K562 (cell line): ENCODE measurements at regions not wholly inside any gene's neighbourhood (a gene's known extent, or its start where the extent isn't known, plus 50 kb on each side); places are given as distances from the start of the nearest gene placed in this dataset.

Source experiments
- FOXK1 ChIP-seq: sonication (generic); formaldehyde crosslinking; IDR thresholded peaks from 2 replicates; pipeline ENCODE4 v1.8.0; 2022; ENCODE audit warnings: missing genetic modification reagents, mild to moderate bottlenecking, borderline replicate concordance
- FOXK2 ChIP-seq, 2 experiments: fragments of 450-650 bp; IDR thresholded peaks in 1 of 2; conservative IDR thresholded peaks in 1 of 2; 2 replicates each; pipeline ENCODE4 v1.6.1; 2016; ENCODE audit warnings: low read depth in 2 of 2, mild to moderate bottlenecking in 1 of 2
- MTF1 ChIP-seq: fragments of 250-450 bp; sonication (Bioruptor Pico); IDR thresholded peaks from 2 replicates; pipeline ENCODE4 v1.9.0; 2021; ENCODE audit warnings: moderate library complexity, mild to moderate bottlenecking, inconsistent platforms, borderline replicate concordance
- NRF1 ChIP-seq, 2 experiments: fragments of 450-650 bp; IDR thresholded peaks in 1 of 2; conservative IDR thresholded peaks in 1 of 2; 2 replicates each; pipeline ENCODE4 v1.6.1; 2014; ENCODE audit warnings: mild to moderate bottlenecking in 2 of 2
- PML ChIP-seq: IDR thresholded peaks from 2 replicates; pipeline ENCODE4 v1.6.1; 2012; ENCODE audit warnings: low read length, inconsistent platforms
- POLR2A ChIP-seq: fragments of 450-650 bp; conservative IDR thresholded peaks from 2 replicates; pipeline ENCODE4 v1.6.1; 2016
- RAD51 ChIP-seq: fragments of 450-650 bp; IDR thresholded peaks from 2 replicates; pipeline ENCODE4 v1.7.1; 2016; ENCODE audit warnings: low read depth, mild to moderate bottlenecking, borderline replicate concordance
- RNF2 ChIP-seq: sonication (generic); IDR thresholded peaks from 2 replicates; pipeline ENCODE4 v1.6.1; 2016
- TRIM24 ChIP-seq, 2 experiments: fragments of 450-650 bp; IDR thresholded peaks; 2 replicates each; pipeline ENCODE4 v1.6.1; 2016
- XRCC5 ChIP-seq: fragments of 200-400 bp; formaldehyde crosslinking; IDR thresholded peaks from 2 replicates; pipeline ENCODE4 v1.6.1; 2017; ENCODE audit warnings: low read depth, mild to moderate bottlenecking, low read length
- TF ChIP-seq, protein P1 (sequence below): sonication (generic); formaldehyde crosslinking; IDR thresholded peaks from 2 replicates; pipeline ENCODE4 v1.9.0; 2022; ENCODE audit warnings: mild to moderate bottlenecking, missing genetic modification reagents
- TF ChIP-seq, protein P2 (sequence below), 3 experiments: IDR thresholded peaks in 2 of 3; conservative IDR thresholded peaks in 1 of 3; 2 replicates each; pipeline ENCODE4 v1.5.1; 2011 to 2012; ENCODE audit warnings: low read length in 3 of 3, mild to moderate bottlenecking in 3 of 3, control low read depth in 2 of 3, improper control_type of control experiment in 1 of 3, inconsistent platforms in 1 of 3, low read depth in 1 of 3, mixed read lengths in 1 of 3, moderate library complexity in 1 of 3; ENCODE audit not compliant: insufficient read depth in 2 of 3
- TF ChIP-seq, protein P3 (sequence below): sonication (generic); formaldehyde crosslinking; IDR thresholded peaks from 2 replicates; pipeline ENCODE4 v1.8.1; 2023; ENCODE audit warnings: mild to moderate bottlenecking, missing genetic modification reagents, moderate library complexity
- TF ChIP-seq, protein P4 (sequence below): fragments of 450-650 bp; IDR thresholded peaks from 2 replicates; pipeline ENCODE4 v1.6.1; 2018; ENCODE audit not compliant: partially characterized antibody

DNA sequence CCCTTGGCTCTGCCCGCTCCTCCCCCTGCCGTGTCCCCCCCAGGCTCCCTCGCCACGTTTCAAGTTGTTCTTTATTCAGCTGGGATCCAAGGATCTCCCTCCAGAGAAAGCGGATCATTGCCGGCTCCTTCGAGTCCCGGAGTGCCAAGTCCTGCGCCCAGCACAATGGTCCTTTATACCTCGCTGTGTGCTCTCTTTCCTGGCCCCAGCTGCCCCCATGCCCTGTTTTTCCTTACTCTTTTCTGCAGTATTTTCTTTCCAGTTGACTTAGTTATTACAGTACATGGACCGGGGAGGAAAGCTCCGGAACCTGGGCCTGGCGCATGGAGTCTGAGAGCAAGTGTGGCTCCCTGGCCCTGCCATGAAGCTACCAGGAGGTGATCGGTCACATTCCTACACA lies 88.1 kb upstream of the KMT2C start:
- TF ChIP-seq, protein P1, sequence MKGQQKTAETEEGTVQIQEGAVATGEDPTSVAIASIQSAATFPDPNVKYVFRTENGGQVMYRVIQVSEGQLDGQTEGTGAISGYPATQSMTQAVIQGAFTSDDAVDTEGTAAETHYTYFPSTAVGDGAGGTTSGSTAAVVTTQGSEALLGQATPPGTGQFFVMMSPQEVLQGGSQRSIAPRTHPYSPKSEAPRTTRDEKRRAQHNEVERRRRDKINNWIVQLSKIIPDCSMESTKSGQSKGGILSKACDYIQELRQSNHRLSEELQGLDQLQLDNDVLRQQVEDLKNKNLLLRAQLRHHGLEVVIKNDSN (CRISPR knock-in tag) = no peak
- no peak for TF ChIP-seq TRIM24 (IDR thresholded peaks at IDR 0.05)
- TF ChIP-seq FOXK1 (CRISPR knock-in tag) = no peak
- TF ChIP-seq, protein P2, sequence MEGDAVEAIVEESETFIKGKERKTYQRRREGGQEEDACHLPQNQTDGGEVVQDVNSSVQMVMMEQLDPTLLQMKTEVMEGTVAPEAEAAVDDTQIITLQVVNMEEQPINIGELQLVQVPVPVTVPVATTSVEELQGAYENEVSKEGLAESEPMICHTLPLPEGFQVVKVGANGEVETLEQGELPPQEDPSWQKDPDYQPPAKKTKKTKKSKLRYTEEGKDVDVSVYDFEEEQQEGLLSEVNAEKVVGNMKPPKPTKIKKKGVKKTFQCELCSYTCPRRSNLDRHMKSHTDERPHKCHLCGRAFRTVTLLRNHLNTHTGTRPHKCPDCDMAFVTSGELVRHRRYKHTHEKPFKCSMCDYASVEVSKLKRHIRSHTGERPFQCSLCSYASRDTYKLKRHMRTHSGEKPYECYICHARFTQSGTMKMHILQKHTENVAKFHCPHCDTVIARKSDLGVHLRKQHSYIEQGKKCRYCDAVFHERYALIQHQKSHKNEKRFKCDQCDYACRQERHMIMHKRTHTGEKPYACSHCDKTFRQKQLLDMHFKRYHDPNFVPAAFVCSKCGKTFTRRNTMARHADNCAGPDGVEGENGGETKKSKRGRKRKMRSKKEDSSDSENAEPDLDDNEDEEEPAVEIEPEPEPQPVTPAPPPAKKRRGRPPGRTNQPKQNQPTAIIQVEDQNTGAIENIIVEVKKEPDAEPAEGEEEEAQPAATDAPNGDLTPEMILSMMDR (IDR thresholded peaks at IDR 0.05 in 2 of 3, conservative IDR thresholded peaks at IDR 0.05 in 1 of 3; ENCODE audit: insufficient read depth in 2 of 3, low read depth in 1 of 3, low read length in 3 of 3) = no peak
- TF ChIP-seq RNF2 = no peak
- TF ChIP-seq FOXK2 (conservative IDR thresholded peaks at IDR 0.05 in 1 of 2, IDR thresholded peaks at IDR 0.05 in 1 of 2; ENCODE audit: low read depth in 2 of 2) = no peak
- TF ChIP-seq RAD51 = no peak
- TF ChIP-seq PML = no peak
- TF ChIP-seq NRF1 (conservative IDR thresholded peaks at IDR 0.05 in 1 of 2, IDR thresholded peaks at IDR 0.05 in 1 of 2) = no peak
- TF ChIP-seq, protein P3, sequence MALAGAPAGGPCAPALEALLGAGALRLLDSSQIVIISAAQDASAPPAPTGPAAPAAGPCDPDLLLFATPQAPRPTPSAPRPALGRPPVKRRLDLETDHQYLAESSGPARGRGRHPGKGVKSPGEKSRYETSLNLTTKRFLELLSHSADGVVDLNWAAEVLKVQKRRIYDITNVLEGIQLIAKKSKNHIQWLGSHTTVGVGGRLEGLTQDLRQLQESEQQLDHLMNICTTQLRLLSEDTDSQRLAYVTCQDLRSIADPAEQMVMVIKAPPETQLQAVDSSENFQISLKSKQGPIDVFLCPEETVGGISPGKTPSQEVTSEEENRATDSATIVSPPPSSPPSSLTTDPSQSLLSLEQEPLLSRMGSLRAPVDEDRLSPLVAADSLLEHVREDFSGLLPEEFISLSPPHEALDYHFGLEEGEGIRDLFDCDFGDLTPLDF = no peak
- TF ChIP-seq, protein P4, sequence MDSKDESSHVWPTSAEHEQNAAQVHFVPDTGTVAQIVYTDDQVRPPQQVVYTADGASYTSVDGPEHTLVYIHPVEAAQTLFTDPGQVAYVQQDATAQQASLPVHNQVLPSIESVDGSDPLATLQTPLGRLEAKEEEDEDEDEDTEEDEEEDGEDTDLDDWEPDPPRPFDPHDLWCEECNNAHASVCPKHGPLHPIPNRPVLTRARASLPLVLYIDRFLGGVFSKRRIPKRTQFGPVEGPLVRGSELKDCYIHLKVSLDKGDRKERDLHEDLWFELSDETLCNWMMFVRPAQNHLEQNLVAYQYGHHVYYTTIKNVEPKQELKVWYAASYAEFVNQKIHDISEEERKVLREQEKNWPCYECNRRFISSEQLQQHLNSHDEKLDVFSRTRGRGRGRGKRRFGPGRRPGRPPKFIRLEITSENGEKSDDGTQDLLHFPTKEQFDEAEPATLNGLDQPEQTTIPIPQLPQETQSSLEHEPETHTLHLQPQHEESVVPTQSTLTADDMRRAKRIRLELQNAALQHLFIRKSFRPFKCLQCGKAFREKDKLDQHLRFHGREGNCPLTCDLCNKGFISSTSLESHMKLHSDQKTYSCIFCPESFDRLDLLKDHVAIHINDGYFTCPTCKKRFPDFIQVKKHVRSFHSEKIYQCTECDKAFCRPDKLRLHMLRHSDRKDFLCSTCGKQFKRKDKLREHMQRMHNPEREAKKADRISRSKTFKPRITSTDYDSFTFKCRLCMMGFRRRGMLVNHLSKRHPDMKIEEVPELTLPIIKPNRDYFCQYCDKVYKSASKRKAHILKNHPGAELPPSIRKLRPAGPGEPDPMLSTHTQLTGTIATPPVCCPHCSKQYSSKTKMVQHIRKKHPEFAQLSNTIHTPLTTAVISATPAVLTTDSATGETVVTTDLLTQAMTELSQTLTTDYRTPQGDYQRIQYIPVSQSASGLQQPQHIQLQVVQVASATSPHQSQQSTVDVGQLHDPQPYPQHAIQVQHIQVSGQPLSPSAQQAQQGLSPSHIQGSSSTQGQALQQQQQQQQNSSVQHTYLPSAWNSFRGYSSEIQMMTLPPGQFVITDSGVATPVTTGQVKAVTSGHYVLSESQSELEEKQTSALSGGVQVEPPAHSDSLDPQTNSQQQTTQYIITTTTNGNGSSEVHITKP = no peak
- TF ChIP-seq POLR2A = no peak
- no peak for TF ChIP-seq MTF1 (CRISPR knock-in tag)
- TF ChIP-seq XRCC5 = no peak
